Body of pancreas (tissue), 4 donors: ENCODE measurements at regions not wholly inside any gene's neighbourhood (a gene's known extent, or its start where the extent isn't known, plus 50 kb on each side); places are given as distances from the start of the nearest gene placed in this dataset.

Experiments used
- CTCF ChIP-seq, 7 experiments: fragments of 450-650 bp in 4 of 7; fragments of 200-600 bp in 3 of 7; sonication (generic) in 3 of 7; IDR thresholded peaks; one replicate each; pipeline ENCODE4 v1.5.1; 2016 to 2019; ENCODE audit warnings: antibody characterized with exemption in 7 of 7
- POLR2A ChIP-seq, 3 donors: fragments of 450-650 bp; IDR thresholded peaks; one replicate each; pipeline ENCODE4 v1.6.1; 2016; ENCODE audit warnings: antibody characterized with exemption in 3 of 3, mild to moderate bottlenecking in 2 of 3

GRCh38 chr18:10210057-10210633 lies 244.3 kb upstream of the APCDD1 start:
- TF ChIP-seq CTCF (IDR thresholded peaks at IDR 0.05), result no peak
- TF ChIP-seq POLR2A (IDR thresholded peaks at IDR 0.05), result no peak
